ENCODE measurements at regions not wholly inside any gene's neighbourhood (a gene's known extent, or its start where the extent isn't known, plus 50 kb on each side); places are given as distances from the start of the nearest gene placed in this dataset.

DNA sequence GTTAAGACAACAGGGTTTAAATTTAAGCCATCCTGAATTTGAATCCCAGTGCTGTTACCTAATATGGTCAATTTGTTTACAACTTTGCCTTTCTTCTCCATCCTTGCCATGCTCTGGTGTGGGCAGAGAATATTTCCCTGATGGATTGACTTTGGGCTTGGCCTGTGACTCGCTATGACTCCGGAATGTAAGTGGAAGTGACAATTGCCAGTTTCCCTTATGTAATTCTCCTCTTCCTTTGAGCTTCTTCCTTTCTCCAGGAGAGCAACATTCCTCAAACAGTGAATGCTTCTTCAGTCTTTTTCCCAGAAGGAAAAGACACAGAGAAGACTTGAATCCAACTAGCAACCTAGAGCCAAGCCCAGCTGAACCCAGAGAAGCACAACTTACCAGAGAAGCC is 159.1 kb downstream of the LURAP1L start:
- Histone ChIP-seq H3K4me1 (ENCODE audit: insufficient read depth, insufficient read length) (no peaks in the 10 kb centered on the region), H3K9me3 (ENCODE audit: insufficient read depth, low read length) (no peaks in the 10 kb centered on the region), H3K9ac (ENCODE audit: insufficient read length, low read depth) (no peak overlapping the region), H3K36me3 (ENCODE audit: insufficient read depth, insufficient read length, low read length) (no peaks in the 10 kb centered on the region), H3K4me3 (ENCODE audit: insufficient read length, low read depth) (no peak overlapping the region), H3K27me3 (ENCODE audit: insufficient read depth, insufficient read length) (no peaks in the 10 kb centered on the region)
- no peak for DNase-seq (ENCODE audit: low read depth, low spot score)
- no peak for TF ChIP-seq YY1 (IDR thresholded peaks at IDR 0.05; ENCODE audit: insufficient read depth, insufficient read length)
- TF ChIP-seq ZNF274 (IDR thresholded peaks at IDR 0.05; ENCODE audit: low read depth, low read length), result no peak
- no peak for TF ChIP-seq SUZ12 (IDR thresholded peaks at IDR 0.05; ENCODE audit: extremely low read depth, insufficient read depth, insufficient read length)

DNA sequence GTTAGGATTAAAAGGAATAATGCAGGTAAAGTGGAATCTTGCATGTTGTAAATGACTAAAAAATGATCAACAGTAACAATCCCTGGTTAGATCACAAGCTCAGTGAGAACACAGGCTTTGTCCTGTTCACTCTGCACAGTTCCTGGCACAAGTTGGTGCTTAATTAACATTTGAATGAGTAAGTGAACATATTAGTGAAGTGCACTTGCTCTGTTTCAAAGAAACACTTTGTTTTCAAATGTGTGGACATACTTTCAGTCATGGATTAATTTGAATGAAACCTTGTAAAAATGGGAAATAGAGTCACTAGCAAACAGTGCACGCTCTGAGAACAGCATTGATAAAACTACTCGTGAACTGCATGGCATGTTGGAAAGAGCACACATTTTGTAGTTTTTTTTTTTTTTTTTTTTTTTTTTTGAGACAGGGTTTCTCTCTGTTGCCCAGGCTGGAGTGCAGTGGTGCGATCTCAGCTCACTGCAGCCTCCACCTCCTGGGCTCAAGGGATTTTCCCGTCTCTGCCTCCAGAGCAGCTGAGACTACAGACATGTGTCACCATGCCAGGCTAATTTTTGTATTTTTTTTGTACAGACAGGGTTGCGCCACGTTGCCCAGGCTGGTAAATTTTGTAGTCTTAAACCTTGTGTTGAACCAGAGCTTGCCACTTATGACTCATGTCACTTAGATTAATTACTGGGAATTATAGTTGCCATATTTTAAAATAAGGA is 159.9 kb downstream of the LURAP1L start:
- H3K27me3 ChIP-seq (ENCODE audit: insufficient read depth, insufficient read length), result no peaks in the 10 kb centered on the region
- H3K9me3 ChIP-seq (ENCODE audit: insufficient read depth, low read length), result no peaks in the 10 kb centered on the region
- no peaks in the 10 kb centered on the region for H3K36me3 ChIP-seq (ENCODE audit: insufficient read depth, insufficient read length, low read length)
- no peak overlapping the region for H3K9ac ChIP-seq (ENCODE audit: insufficient read length, low read depth)
- DNase-seq (ENCODE audit: low read depth, low spot score), result no peak
- TF ChIP-seq SUZ12 (IDR thresholded peaks at IDR 0.05; ENCODE audit: extremely low read depth, insufficient read depth, insufficient read length), result no peak
- no peak for TF ChIP-seq YY1 (IDR thresholded peaks at IDR 0.05; ENCODE audit: insufficient read depth, insufficient read length)
- no peak for TF ChIP-seq ZNF274 (IDR thresholded peaks at IDR 0.05; ENCODE audit: low read depth, low read length)
- H3K4me1 ChIP-seq (ENCODE audit: insufficient read depth, insufficient read length), result no peaks in the 10 kb centered on the region
- H3K4me3 ChIP-seq (ENCODE audit: insufficient read length, low read depth), result no peak overlapping the region

DNA sequence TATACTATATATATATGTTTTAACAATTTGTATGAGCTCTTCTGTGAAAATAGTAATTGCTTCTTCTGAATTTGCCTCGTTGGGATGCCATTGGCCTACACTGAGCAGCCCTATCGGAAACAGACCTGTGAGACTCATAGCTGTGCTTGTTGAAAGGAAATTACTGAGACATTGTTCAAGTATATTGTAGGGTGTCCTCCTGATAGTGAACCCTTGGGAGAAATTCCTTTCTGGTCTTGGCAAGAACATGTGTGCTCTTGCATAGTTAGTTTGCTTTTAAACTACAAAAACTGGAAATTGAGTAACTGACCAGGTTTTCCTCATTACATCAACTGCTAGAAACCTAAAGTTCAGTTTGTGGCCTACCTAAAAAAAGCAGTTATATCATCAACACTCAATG is 160.9 kb downstream of the LURAP1L start:
- H3K36me3 ChIP-seq (ENCODE audit: insufficient read depth, insufficient read length, low read length), result no peaks in the 10 kb centered on the region

DNA sequence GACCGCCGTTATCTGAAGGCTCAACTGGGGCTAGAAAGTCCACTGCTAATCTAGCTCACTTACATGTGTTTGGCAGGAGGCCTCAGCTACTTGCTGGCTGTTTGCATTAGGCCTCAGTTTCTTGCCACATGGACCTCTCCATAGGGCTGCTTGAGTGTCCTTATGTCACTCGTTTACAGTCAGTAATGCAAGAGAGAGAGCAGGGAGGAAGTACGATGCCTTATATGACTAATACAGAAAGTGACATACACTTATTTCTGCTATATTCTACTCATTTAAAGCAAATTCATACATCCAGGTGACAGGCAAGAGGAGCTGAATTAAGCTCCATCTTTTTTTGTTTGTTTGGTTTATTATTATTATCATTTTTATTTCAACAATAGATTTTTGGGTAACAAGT is 179.6 kb downstream of the LURAP1L start:
- Histone ChIP-seq H3K9me3 (ENCODE audit: insufficient read depth, low read length) (peaks cover 34% of the 10 kb centered on the region), H3K36me3 (ENCODE audit: insufficient read depth, insufficient read length, low read length) (no peaks in the 10 kb centered on the region), H3K9ac (ENCODE audit: insufficient read length, low read depth) (no peak overlapping the region), H3K4me1 (ENCODE audit: insufficient read depth, insufficient read length) (no peaks in the 10 kb centered on the region), H3K4me3 (ENCODE audit: insufficient read length, low read depth) (no peak overlapping the region), H3K27me3 (ENCODE audit: insufficient read depth, insufficient read length) (no peaks in the 10 kb centered on the region)
- TF ChIP-seq ZNF274 (IDR thresholded peaks at IDR 0.05; ENCODE audit: low read depth, low read length), result no peak
- TF ChIP-seq SUZ12 (IDR thresholded peaks at IDR 0.05; ENCODE audit: extremely low read depth, insufficient read depth, insufficient read length), result no peak
- TF ChIP-seq YY1 (IDR thresholded peaks at IDR 0.05; ENCODE audit: insufficient read depth, insufficient read length), result no peak
- no peak for DNase-seq (ENCODE audit: low read depth, low spot score)

More for the DNA sequence above, 160.9 kb downstream of the LURAP1L start:
- DNase-seq (ENCODE audit: low read depth, low spot score), result no peak
- Histone ChIP-seq H3K4me1 (ENCODE audit: insufficient read depth, insufficient read length) (no peaks in the 10 kb centered on the region), H3K9me3 (ENCODE audit: insufficient read depth, low read length) (no peaks in the 10 kb centered on the region), H3K4me3 (ENCODE audit: insufficient read length, low read depth) (no peak overlapping the region), H3K27me3 (ENCODE audit: insufficient read depth, insufficient read length) (no peaks in the 10 kb centered on the region), H3K9ac (ENCODE audit: insufficient read length, low read depth) (no peak overlapping the region)
- TF ChIP-seq ZNF274 (IDR thresholded peaks at IDR 0.05; ENCODE audit: low read depth, low read length), result no peak
- no peak for TF ChIP-seq SUZ12 (IDR thresholded peaks at IDR 0.05; ENCODE audit: extremely low read depth, insufficient read depth, insufficient read length)
- TF ChIP-seq YY1 (IDR thresholded peaks at IDR 0.05; ENCODE audit: insufficient read depth, insufficient read length), result no peak

DNA sequence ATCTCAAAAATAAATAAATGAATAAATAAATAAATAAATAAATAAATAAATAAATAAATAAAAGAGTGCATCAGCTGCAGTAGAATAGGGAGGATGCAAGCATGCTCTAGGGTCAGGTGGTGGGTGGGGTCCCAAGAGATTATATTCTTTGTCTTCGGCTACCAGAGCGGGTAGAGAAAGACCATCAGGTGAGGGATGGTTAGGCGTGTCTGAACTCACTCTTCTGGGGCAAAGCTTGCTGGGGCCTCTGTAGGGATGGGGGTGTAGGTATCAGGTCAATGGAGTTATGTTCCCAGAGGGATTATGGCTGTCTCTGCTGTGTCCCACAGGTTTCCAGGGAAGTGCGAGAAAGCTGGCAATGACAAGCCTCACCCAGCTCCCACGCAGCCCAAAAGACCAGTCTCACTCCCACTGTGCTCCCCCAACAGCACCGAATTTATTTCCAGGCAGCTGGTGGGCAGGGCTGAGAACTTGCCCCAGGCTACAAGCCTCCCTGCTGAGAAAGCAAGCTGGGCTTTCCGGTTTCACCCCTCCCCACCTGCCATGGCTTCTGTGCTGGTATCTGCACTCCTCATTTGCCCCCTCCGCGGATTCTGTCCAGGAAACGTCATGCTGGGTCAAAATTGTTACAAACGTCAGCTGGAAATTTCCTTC is 180.8 kb downstream of the LURAP1L start:
- Histone ChIP-seq H3K4me1 (ENCODE audit: insufficient read depth, insufficient read length) (no peaks in the 10 kb centered on the region), H3K9me3 (ENCODE audit: insufficient read depth, low read length) (peaks cover 36% of the 10 kb centered on the region), H3K36me3 (ENCODE audit: insufficient read depth, insufficient read length, low read length) (no peaks in the 10 kb centered on the region), H3K4me3 (ENCODE audit: insufficient read length, low read depth) (no peak overlapping the region), H3K27me3 (ENCODE audit: insufficient read depth, insufficient read length) (no peaks in the 10 kb centered on the region), H3K9ac (ENCODE audit: insufficient read length, low read depth) (no peak overlapping the region)
- TF ChIP-seq YY1 (IDR thresholded peaks at IDR 0.05; ENCODE audit: insufficient read depth, insufficient read length), result no peak
- no peak for TF ChIP-seq SUZ12 (IDR thresholded peaks at IDR 0.05; ENCODE audit: extremely low read depth, insufficient read depth, insufficient read length)
- TF ChIP-seq ZNF274 (IDR thresholded peaks at IDR 0.05; ENCODE audit: low read depth, low read length), result no peak
- no peak for DNase-seq (ENCODE audit: low read depth, low spot score)

DNA sequence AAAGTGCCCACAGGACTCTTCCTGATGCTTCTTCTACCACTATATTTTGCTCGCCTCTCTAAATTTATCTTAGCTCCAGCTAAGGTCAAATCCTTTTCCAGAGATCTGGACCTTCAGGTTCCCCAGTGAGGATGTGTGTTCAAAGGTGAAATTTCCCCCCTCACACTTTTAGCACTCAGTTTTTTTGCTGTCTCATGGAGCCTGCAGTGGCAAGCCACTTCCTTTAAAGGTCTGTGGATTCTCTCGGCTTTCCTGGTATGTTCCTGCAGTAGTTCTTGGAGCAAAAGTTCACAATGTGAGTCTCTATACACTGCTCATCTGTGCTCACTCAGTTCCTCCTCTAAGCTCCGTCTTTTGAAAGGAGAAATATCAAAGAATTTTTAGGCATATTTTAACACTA is 181.4 kb downstream of the LURAP1L start:
- H3K4me3 ChIP-seq (ENCODE audit: insufficient read length, low read depth), result no peak overlapping the region
- H3K4me1 ChIP-seq (ENCODE audit: insufficient read depth, insufficient read length), result no peaks in the 10 kb centered on the region
- H3K9me3 ChIP-seq (ENCODE audit: insufficient read depth, low read length), result peaks cover 36% of the 10 kb centered on the region
- TF ChIP-seq SUZ12 (IDR thresholded peaks at IDR 0.05; ENCODE audit: extremely low read depth, insufficient read depth, insufficient read length) (no peak), ZNF274 (IDR thresholded peaks at IDR 0.05; ENCODE audit: low read depth, low read length) (no peak), YY1 (IDR thresholded peaks at IDR 0.05; ENCODE audit: insufficient read depth, insufficient read length) (no peak)
- DNase-seq (ENCODE audit: low read depth, low spot score), result no peak
- H3K36me3 ChIP-seq (ENCODE audit: insufficient read depth, insufficient read length, low read length), result no peaks in the 10 kb centered on the region
- H3K9ac ChIP-seq (ENCODE audit: insufficient read length, low read depth), result no peak overlapping the region
- no peaks in the 10 kb centered on the region for H3K27me3 ChIP-seq (ENCODE audit: insufficient read depth, insufficient read length)

DNA sequence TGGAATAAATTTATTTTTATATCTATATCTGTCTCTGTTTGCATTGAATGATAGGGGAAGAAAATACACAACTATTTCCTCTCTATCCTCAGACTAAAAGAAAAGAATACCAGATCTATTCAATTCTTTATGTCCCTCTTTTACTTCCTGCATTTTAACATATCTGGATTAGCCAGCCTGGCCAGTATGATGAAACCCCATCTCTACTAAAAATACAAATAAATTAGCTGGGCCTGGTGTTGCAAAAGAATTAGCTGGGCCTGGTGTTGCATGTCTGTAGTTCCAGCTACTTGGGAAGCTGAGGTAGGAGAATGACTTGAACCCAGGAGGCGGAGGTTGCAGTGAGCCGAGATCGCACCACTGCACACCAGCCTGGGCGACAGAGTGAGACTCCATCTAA is 182.0 kb downstream of the LURAP1L start:
- H3K36me3 ChIP-seq (ENCODE audit: insufficient read depth, insufficient read length, low read length), result no peaks in the 10 kb centered on the region
- H3K4me3 ChIP-seq (ENCODE audit: insufficient read length, low read depth), result no peak overlapping the region
- peaks cover 36% of the 10 kb centered on the region for H3K9me3 ChIP-seq (ENCODE audit: insufficient read depth, low read length)
- DNase-seq (ENCODE audit: low read depth, low spot score), result no peak
- H3K27me3 ChIP-seq (ENCODE audit: insufficient read depth, insufficient read length), result no peaks in the 10 kb centered on the region
- TF ChIP-seq YY1 (IDR thresholded peaks at IDR 0.05; ENCODE audit: insufficient read depth, insufficient read length) (no peak), SUZ12 (IDR thresholded peaks at IDR 0.05; ENCODE audit: extremely low read depth, insufficient read depth, insufficient read length) (no peak), ZNF274 (IDR thresholded peaks at IDR 0.05; ENCODE audit: low read depth, low read length) (no peak)
- H3K9ac ChIP-seq (ENCODE audit: insufficient read length, low read depth), result no peak overlapping the region
- H3K4me1 ChIP-seq (ENCODE audit: insufficient read depth, insufficient read length), result no peaks in the 10 kb centered on the region
